ENCODE measurements at regions not wholly inside any gene's neighbourhood (a gene's known extent, or its start where the extent isn't known, plus 50 kb on each side); places are given as distances from the start of the nearest gene placed in this dataset.

DNA sequence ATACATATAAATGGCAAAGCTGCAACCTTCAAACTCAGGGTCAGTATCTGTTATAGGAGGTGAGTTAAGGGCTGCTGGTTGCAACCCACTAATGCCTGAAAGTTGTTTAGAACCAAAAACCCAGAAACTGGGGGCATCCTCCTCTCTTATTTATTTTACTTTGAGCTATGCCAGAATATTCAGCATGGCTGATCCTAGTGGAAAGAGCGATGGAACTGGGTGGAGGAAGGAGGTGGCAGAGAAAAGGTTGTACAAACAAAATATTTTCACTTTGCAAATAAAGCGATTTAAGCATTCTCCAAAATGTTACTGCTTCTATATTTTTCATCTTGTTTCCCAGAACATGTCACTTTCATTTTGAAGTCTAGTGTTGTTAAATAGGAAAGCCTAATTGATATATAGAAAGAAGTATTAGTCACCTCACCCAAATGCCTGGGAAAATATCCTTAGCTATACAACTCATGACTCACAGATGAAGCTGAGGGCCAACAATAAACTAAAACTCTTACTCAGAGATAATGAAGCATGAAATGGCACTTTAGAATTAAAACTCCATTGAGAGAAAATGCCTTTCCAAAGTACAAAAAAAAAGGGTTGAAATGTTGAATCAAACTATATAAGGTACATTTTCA is 251.4 kb upstream of the UBE2E3 start:
- CTCF ChIA-PET = interaction anchor here (0.7 kb wide), 1 partner anchor 9 kb away, joined by 3 read pairs; no protein-coding TSS in a partner anchor

GRCh38 chr2:180723712-180724111 is 256.7 kb upstream of the UBE2E3 start:
- no peak overlapping the region for H3K4me3 ChIP-seq (ENCODE audit: low read depth, low read length)
- no peak for DNase-seq (ENCODE audit: low read depth, low spot score)
- POLR2A ChIA-PET = no interaction called here
- no peak for TF ChIP-seq CTCF (IDR thresholded peaks at IDR 0.05; ENCODE audit: insufficient read depth, low read length, missing control alignments)
- CTCF ChIA-PET = interaction anchor here (1.9 kb wide), 1 partner anchor 10 kb away, joined by 5 read pairs; no protein-coding TSS in a partner anchor

More for the DNA sequence above, 251.4 kb upstream of the UBE2E3 start:
- H3K4me3 ChIP-seq (ENCODE audit: low read depth, low read length) = peak overlapping the region; percentile 20
- peak; percentile 68 for DNase-seq (ENCODE audit: low read depth, low spot score)
- POLR2A ChIA-PET = no interaction called here
- no peak for TF ChIP-seq CTCF (IDR thresholded peaks at IDR 0.05; ENCODE audit: insufficient read depth, low read length, missing control alignments)

DNA sequence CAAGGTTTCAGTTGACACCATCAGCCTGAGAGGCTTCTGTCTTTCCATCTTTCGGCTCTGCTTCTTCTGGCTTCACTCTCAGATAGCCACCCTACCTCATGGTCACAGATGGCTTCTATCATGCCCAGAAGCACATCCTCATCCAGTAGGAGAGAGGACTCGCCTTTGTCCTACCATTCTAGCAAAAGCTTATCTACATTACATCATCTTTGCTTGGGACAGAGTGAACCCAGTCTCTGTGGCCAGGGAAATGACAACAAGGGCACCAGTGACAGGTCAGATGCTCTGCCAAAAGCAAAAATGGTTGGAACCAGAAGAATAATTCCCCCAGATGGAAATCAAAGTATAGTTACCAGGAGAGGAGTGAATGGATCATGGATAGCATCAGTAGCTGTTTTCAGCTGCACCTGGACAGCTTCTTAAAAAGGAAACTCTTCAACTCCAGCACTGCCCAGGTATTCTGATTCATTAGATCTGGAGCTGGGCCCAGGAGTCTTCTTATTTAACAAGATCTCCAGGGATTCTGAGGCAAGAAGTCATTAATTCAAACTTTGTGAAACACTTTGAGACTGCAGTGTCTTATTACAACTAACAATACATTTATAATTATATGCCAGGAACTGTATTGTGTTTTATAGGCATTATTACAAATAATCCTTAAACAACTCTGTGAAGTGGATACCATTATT is 257.7 kb upstream of the UBE2E3 start:
- TF ChIP-seq CTCF (IDR thresholded peaks at IDR 0.05; ENCODE audit: insufficient read depth, low read length, missing control alignments) = no peak
- H3K4me3 ChIP-seq (ENCODE audit: low read depth, low read length) = no peak overlapping the region
- POLR2A ChIA-PET = interaction anchor here (0.6 kb wide), 1 partner anchor 340 kb away, joined by 4 read pairs; no protein-coding TSS in a partner anchor
- CTCF ChIA-PET = interaction anchor here (1.9 kb wide), 1 partner anchor 9 kb away, joined by 5 read pairs; no protein-coding TSS in a partner anchor
- DNase-seq (ENCODE audit: low read depth, low spot score) = peak; percentile 49

GRCh38 chr2:180720829-180721228 is 259.6 kb upstream of the UBE2E3 start:
- ChIA-PET CTCF (interaction anchor here (1.0 kb wide), 1 partner anchor 9 kb away, joined by 3 read pairs; no protein-coding TSS in a partner anchor), POLR2A (no interaction called here)
- DNase-seq (ENCODE audit: low read depth, low spot score) = no peak
- no peak for TF ChIP-seq CTCF (IDR thresholded peaks at IDR 0.05; ENCODE audit: insufficient read depth, low read length, missing control alignments)
- H3K4me3 ChIP-seq (ENCODE audit: low read depth, low read length) = no peak overlapping the region

GRCh38 chr2:180717588-180717987 is 262.8 kb upstream of the UBE2E3 start:
- DNase-seq (ENCODE audit: low read depth, low spot score) = no peak
- no peak for TF ChIP-seq CTCF (IDR thresholded peaks at IDR 0.05; ENCODE audit: insufficient read depth, low read length, missing control alignments)
- no peak overlapping the region for H3K4me3 ChIP-seq (ENCODE audit: low read depth, low read length)
- ChIA-PET CTCF (no interaction called here), POLR2A (no interaction called here)
